Muscle of leg (tissue), 3 donors: ENCODE measurements at regions not wholly inside any gene's neighbourhood (a gene's known extent, or its start where the extent isn't known, plus 50 kb on each side); places are given as distances from the start of the nearest gene placed in this dataset.
"Not testable (repeated sequence)": the region's sequence is repeated elsewhere in the genome, so short reads cannot be mapped to it uniquely, and the experiment has no call there.

Experiments used
- DNase-seq: peaks from one replicate; pipeline ENCODE4 v3.0.0; 2013
- H3K27ac ChIP-seq: one replicate; pipeline ENCODE4 v1.5.1; 2013; ENCODE audit warnings: mild to moderate bottlenecking, low read length, control low read depth
- H3K27me3 ChIP-seq: one replicate; pipeline ENCODE4 v1.6.1; 2013; ENCODE audit warnings: low read length; ENCODE audit not compliant: control insufficient read depth, insufficient read depth
- H3K36me3 ChIP-seq: one replicate; pipeline ENCODE4 v1.6.1; 2013; ENCODE audit warnings: low read length; ENCODE audit not compliant: control insufficient read depth, insufficient read depth
- H3K4me1 ChIP-seq: one replicate; pipeline ENCODE4 v1.6.1; 2013; ENCODE audit warnings: low read length; ENCODE audit not compliant: control insufficient read depth, insufficient read depth
- H3K4me3 ChIP-seq: one replicate; pipeline ENCODE4 v1.5.1; 2013; ENCODE audit warnings: low read length, control low read depth
- H3K9me3 ChIP-seq: replicated peaks from 2 replicates; pipeline ENCODE4 v1.6.1; 2013; ENCODE audit warnings: low read depth, low read length; ENCODE audit not compliant: control insufficient read depth
- WGBS: methylation state at CpG from one replicate; pipeline ENCODE4 v1.1.5; 2013; ENCODE audit warnings: missing lambda C conversion rate; ENCODE audit not compliant: insufficient coverage; 5-methylcytosine and 5-hydroxymethylcytosine counted together

DNA sequence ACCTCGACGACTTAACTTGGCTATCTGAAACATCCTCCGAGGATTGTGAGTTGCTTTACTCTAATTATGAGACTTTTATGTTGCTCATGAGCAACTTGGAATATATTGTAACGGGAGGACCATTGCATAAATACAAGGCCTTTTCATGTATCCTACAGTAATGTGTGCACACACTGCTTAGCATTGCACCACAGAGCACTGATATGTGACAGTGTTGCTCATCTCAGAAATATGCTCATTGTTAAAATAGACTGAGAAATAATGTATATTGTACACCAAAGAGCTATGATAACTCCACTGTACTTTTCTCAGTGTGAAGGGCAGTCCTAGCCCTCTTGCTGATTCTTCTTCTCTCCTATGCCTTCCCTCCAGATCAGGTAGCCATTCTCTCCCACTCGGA lies 102.8 kb upstream of the CDK13 start:
- H3K27me3 ChIP-seq = peaks cover 2% of the 10 kb centered on the region
- no peak overlapping the region for H3K4me3 ChIP-seq
- DNase-seq = no peak
- no CpG with 5 or more reads among the region's 5 CpGs for WGBS
- H3K36me3 ChIP-seq = no peaks in the 10 kb centered on the region
- H3K27ac ChIP-seq = no peak overlapping the region
- no peaks in the 10 kb centered on the region for H3K4me1 ChIP-seq
- no peaks in the 10 kb centered on the region for H3K9me3 ChIP-seq

DNA sequence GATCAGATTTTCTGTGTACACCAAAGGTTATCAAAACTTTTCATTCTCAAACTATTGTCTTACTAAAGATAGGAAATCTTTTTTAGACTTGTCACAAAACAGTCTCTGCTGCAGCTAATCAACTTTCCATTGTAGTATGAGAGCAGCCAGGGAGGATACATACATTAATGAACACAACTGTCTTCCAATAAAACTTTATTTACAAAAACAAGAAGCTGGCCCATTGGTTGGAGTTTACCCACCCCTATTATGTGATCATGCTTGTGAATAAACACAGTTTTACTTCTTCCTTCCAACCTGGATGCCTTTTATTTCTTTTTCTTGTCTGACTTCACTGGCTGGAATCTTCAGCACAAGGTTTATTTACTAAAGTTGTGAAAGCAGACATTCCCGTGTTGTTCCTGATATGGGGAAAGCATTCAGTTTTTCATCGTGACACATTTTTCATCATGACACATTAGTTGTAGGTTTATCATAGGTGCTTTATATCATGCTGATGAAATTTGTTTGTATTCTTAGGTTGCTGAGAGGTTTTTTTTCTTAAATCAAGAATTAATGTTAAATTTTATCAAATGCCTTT lies 98.5 kb upstream of the CDK13 start:
- DNase-seq = no peak
- Histone ChIP-seq H3K27ac (no peak overlapping the region), H3K9me3 (no peaks in the 10 kb centered on the region), H3K36me3 (no peaks in the 10 kb centered on the region), H3K4me3 (no peak overlapping the region), H3K27me3 (no peaks in the 10 kb centered on the region), H3K4me1 (no peaks in the 10 kb centered on the region)
- no CpG with 5 or more reads among the region's 2 CpGs for WGBS

DNA sequence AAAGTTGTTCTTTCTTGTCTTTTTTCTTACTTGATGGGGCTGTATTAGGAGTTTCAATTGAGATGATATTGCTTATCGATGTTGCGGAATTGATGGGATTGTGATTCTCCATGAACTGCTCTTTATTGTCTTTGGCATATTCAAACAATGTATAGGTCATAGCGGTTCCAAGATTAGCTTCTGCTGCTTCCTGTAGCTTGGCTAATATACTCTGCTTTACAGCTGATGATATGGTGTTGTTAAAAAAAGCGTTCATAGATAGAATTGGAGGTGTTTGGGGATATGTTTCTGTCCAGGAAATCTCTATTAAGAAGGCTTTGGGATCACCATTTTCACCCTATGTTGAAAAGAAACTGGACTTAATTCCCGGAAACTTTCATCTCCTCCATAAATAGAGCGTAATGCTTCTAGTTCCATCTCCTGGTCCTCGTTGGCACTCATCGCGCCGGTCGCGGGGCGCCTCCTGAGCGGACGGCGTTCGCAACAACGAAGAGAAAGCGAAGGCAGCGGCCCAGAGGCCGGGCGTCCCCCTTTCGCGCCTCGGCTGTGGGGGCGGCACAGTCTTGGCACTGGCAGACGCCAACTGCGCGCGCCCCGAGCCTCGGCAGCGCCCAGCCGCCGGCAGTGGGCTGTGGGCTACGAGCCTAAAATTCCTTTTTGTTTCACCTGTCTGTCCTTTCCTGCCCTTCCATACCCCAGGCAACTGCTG lies 95.3 kb upstream of the CDK13 start:
- WGBS = 0% methylated on average over 1 of the region's 36 CpGs
- DNase-seq, H3K27ac ChIP-seq, H3K4me1 ChIP-seq, H3K9me3 ChIP-seq, H3K36me3 ChIP-seq, H3K27me3 ChIP-seq: not testable (repeated sequence)
- peak overlapping the region; percentile 19 for H3K4me3 ChIP-seq

DNA sequence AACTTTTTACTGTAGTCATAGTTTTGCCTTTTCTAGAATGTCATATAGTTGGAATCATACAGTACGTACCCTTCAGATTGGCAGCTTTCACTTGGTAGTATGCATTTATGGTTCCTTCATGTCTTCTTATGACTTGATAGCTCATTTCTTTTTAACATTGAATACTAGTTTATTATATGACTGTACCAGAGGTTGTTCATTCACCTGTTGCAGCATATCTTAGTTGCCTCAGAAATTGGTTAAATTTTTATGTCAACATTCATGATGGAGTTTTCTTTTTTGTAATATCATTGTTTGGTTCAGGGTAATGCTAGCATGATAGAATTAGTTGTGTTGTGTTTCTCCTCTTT lies 94.8 kb upstream of the CDK13 start:
- H3K4me3 ChIP-seq = peak overlapping the region; percentile 19
- H3K36me3 ChIP-seq = no peaks in the 10 kb centered on the region
- no CpG with 5 or more reads among the region's 1 CpG for WGBS
- no peaks in the 10 kb centered on the region for H3K27me3 ChIP-seq
- DNase-seq = no peak
- H3K4me1 ChIP-seq = no peaks in the 10 kb centered on the region
- H3K27ac ChIP-seq = no peak overlapping the region
- no peaks in the 10 kb centered on the region for H3K9me3 ChIP-seq

DNA sequence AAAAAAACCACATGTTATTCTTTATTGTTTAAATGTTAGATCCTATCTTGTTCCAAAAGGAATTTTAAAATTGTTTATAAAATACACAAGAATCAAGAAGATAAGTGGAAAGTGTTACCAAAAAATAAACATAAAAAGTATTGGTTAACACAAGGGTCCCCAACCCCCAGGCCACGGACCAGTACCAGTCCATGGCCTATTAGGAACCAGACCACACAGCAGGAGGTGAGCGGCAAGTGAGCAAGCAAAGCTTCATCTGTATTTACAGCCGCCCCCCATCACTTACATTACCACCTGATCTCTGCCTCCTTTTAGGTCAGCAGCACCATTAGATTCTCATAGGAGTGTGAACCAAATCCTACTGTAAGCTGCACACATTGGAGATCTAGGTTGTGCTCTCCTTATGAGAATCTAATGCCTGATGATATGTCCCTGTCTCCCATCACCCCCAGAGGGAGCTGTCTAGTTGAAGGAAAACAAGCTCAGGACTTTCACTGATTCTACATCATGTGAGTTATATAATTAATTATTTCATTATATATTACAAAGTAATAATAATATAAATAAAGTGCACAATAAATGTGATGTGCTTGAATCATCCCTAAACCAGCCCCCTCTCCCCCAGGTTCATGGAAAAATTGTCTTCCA lies 86.3 kb upstream of the CDK13 start:
- no CpG with 5 or more reads among the region's 3 CpGs for WGBS
- H3K4me3 ChIP-seq, H3K27ac ChIP-seq, H3K36me3 ChIP-seq, DNase-seq, H3K4me1 ChIP-seq, H3K27me3 ChIP-seq, H3K9me3 ChIP-seq: not testable (repeated sequence)

DNA sequence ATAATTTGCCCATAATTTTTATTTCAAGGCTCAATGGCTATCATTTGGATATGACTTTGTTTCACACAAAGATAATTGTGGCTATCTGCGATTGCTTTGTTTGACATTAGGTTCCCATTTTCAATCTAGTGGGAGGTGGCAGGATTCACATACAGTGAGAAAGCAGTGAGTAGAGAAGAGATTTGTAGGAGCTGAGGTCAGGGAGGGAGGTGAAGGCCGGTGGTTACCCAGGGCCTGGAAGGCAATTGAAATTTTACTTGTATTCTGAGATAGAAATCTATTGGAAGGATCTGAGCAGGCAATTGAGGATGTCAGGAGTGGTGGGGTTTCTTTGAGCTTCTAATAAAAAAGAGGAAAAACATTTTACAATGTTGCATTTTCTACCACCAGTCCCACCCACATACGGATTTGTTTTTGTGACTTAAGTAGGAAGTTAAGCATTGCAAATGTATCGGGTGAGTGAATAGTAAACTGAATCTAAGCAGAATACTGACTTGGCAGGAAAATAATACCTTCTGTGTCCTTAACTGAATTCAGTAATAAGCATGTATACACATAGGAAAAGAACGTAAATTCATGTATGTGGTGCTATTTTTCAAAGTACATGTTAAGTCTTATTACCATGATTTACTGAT lies 80.1 kb upstream of the CDK13 start:
- not testable (repeated sequence) for H3K27me3 ChIP-seq, H3K4me3 ChIP-seq, H3K9me3 ChIP-seq, H3K36me3 ChIP-seq, H3K4me1 ChIP-seq, H3K27ac ChIP-seq
- 100% methylated on average over 1 of the region's 5 CpGs for WGBS
- DNase-seq = peak; percentile 7

DNA sequence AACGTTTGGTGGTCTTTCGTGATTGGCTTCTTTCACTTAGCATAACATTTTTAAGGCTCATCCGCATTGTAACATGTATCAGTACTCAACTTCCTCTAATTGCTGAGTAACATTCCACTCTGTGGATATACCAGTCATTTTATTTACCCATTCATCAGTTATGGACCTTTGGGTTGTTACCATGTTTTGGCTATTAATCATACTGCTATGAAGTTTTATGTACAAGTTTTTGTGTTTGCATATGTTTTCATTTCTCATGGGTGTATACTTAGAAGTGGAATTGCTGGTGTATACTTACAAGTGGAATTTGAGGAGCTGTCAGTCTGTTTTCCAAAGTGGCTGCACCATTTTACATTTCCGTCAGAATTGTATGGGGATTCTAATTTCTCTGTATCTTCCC lies 78.4 kb upstream of the CDK13 start:
- no CpG with 5 or more reads among the region's 4 CpGs for WGBS
- not testable (repeated sequence) for H3K27me3 ChIP-seq, DNase-seq, H3K27ac ChIP-seq, H3K9me3 ChIP-seq, H3K36me3 ChIP-seq, H3K4me1 ChIP-seq, H3K4me3 ChIP-seq

DNA sequence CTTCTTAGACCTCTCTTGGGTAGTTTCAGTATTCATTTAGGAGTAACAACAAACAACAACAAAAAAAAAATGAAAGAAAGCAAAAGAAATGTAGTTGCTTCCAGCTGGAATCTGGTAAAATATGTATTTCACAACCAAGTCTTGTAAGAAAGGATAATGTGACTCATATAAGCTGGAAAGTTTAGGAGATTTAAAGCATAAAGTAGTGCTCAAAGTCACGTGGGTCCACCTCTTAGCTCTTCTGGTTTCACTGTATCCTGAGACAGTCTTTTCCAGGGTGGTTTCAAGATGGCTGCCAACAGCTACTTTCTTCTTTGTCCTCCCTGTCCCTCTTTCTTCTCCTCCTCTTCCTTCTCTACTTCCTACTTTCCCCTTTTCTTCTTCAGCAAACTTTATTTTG lies 69.5 kb upstream of the CDK13 start:
- WGBS = 29% methylated on average over 1 of the region's 1 CpG
- H3K9me3 ChIP-seq = peaks cover 10% of the 10 kb centered on the region
- DNase-seq = no peak
- no peaks in the 10 kb centered on the region for H3K27me3 ChIP-seq
- H3K4me3 ChIP-seq = no peak overlapping the region
- H3K27ac ChIP-seq = no peak overlapping the region
- no peaks in the 10 kb centered on the region for H3K4me1 ChIP-seq
- no peaks in the 10 kb centered on the region for H3K36me3 ChIP-seq

DNA sequence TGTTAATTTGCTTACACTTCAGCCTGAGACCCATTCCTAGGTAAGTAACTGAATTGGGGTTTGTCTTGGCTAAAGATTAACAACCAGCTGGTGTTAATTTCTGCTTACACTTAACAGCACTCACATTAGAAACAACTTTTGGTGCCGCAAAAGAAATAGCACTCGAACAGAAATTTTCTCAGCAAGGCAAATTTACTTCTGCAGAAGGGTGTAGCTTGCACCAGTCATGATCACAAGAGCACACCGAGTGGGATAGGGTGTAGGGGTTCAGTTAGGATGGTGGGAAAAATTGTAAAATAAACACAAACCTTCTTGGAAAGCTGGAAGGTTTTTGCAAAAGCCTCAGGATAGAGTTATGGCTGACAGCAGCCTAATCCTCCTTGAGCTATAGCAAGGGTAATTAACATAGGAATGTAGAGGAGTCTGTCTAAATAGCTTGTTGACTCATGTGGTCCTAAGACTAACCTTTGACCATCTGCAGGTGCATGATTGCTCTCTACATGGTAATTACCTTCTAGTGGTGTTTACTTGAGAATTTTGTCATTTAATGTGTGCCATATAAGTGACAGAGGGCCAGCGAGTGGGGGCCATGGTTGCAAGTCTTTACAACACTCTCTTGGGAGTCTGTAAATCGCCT lies 67.8 kb upstream of the CDK13 start:
- WGBS = 81% methylated on average over 3 of the region's 5 CpGs
- Histone ChIP-seq H3K36me3 (no peaks in the 10 kb centered on the region), H3K27me3 (no peaks in the 10 kb centered on the region), H3K4me3 (no peak overlapping the region), H3K4me1 (no peaks in the 10 kb centered on the region), H3K9me3 (peaks cover 10% of the 10 kb centered on the region), H3K27ac (no peak overlapping the region)
- no peak for DNase-seq

DNA sequence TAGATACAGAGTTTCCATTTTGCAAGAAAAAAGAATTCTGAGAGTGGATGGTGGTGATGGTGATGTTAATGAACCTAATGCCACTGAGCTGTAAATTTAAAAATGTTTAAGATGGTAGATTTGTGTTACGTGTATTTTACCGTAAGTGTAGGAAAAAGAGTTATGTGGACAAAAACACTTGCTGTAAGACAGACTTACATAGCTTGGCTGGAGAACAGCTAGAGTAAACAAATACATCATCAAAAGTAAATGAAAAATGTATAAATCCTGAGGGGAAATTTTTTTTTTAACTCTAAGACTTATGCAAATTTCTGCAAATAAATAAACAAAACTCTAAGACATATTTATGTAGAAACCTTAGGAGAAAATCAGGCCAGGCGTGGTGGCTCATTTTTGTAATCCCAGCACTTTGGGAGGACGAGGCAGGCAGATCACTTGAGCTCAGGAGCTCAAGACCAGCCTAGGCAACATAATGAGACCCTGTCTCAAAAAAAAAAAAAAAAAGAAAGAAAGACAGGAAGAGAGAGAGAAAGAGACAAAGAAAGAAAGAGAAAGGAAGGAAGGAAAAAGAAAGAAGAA lies 66.2 kb upstream of the CDK13 start:
- no peaks in the 10 kb centered on the region for H3K4me1 ChIP-seq
- no CpG with 5 or more reads among the region's 4 CpGs for WGBS
- no peak overlapping the region for H3K4me3 ChIP-seq
- no peak for DNase-seq
- no peak overlapping the region for H3K27ac ChIP-seq
- no peaks in the 10 kb centered on the region for H3K36me3 ChIP-seq
- H3K27me3 ChIP-seq = no peaks in the 10 kb centered on the region
- peaks cover 10% of the 10 kb centered on the region for H3K9me3 ChIP-seq
